SK-N-SH (cell line): ENCODE measurements at regions not wholly inside any gene's neighbourhood (a gene's known extent, or its start where the extent isn't known, plus 50 kb on each side); places are given as distances from the start of the nearest gene placed in this dataset.
A peak's percentile ranks its signal among the peaks of the same experiment; 100 is the strongest.

ENCODE experiments used
- CTCF ChIA-PET: fragments of 300-600, 350-600 bp; formaldehyde crosslinking; extraction: SDS; loops from one replicate; lab custom pipeline; 2021; lab: Yijun Ruan, JAX
- POLR2A ChIA-PET: fragments of 350-600 bp; sonication (Branson Sonifier 250); formaldehyde crosslinking; extraction: SDS; loops from one replicate; lab custom pipeline; 2020; ENCODE audit warnings: antibody characterized with exemption, inconsistent platforms; lab: Yijun Ruan, JAX
- DNase-seq: peaks from one replicate; pipeline ENCODE4 v3.0.0; 2012
- H2AFZ ChIP-seq: fragments of 200-600 bp; sonication (generic); 2 replicates; pipeline ENCODE4 v1.8.1; 2016; ENCODE audit warnings: antibody characterized with exemption, mild to moderate bottlenecking, low read depth
- H3F3A ChIP-seq: fragments of 200-600 bp; sonication (generic); replicated peaks from 2 replicates; pipeline ENCODE3; 2016; ENCODE audit warnings: antibody characterized with exemption, mild to moderate bottlenecking; ENCODE audit not compliant: insufficient read depth
- H3K27ac ChIP-seq, 2 experiments: fragments of 200-500 bp in 1 of 2; fragments of 200-600 bp in 1 of 2; sonication (Bioruptor generic) in 1 of 2; sonication (generic), shearing (Covaris generic) in 1 of 2; 2 replicates each; pipeline versions ENCODE4 v1.5.1 to v1.6.1; 2014 to 2016; ENCODE audit warnings: low read depth in 2 of 2, inconsistent platforms in 1 of 2, low read length in 1 of 2, mild to moderate bottlenecking in 1 of 2, mixed read lengths in 1 of 2
- H3K27me3 ChIP-seq: fragments of 200-600 bp; sonication (generic), shearing (Covaris generic); 2 replicates; pipeline ENCODE4 v1.6.1; 2016; ENCODE audit warnings: mixed run types; ENCODE audit not compliant: insufficient read depth
- H3K36me3 ChIP-seq, 2 experiments: fragments of 200-500 bp in 1 of 2; fragments of 200-600 bp in 1 of 2; sonication (Bioruptor generic) in 1 of 2; sonication (generic) in 1 of 2; replicated peaks in 1 of 2; 2 replicates each; pipeline versions ENCODE3 to v1.5.1; 2014 to 2016; ENCODE audit warnings: low read length in 1 of 2, mild to moderate bottlenecking in 1 of 2; ENCODE audit not compliant: insufficient read depth in 2 of 2, control insufficient read depth in 1 of 2
- H3K4me1 ChIP-seq, 2 experiments: fragments of 200-500 bp in 1 of 2; fragments of 200-600 bp in 1 of 2; sonication (Bioruptor generic) in 1 of 2; sonication (generic), shearing (Covaris generic) in 1 of 2; 2 replicates each; pipeline versions ENCODE4 v1.5.1 to v1.6.1; 2014 to 2016; ENCODE audit warnings: low read depth in 1 of 2, low read length in 1 of 2, mixed run types in 1 of 2; ENCODE audit not compliant: insufficient read depth in 2 of 2, control insufficient read depth in 1 of 2
- H3K4me2 ChIP-seq: fragments of 200-600 bp; sonication (generic), shearing (Covaris generic); 2 replicates; pipeline ENCODE4 v1.6.1; 2017; ENCODE audit warnings: mixed run types
- H3K4me3 ChIP-seq, 2 experiments: fragments of 200-500 bp in 1 of 2; fragments of 200-600 bp in 1 of 2; sonication (Bioruptor generic) in 1 of 2; sonication (generic), shearing (Covaris generic) in 1 of 2; 2 replicates each; pipeline versions ENCODE4 v1.5.1 to v1.8.1; 2014 to 2016; ENCODE audit warnings: low read depth in 2 of 2, inconsistent platforms in 1 of 2, low read length in 1 of 2, mild to moderate bottlenecking in 1 of 2, mixed read lengths in 1 of 2, moderate library complexity in 1 of 2
- H3K79me2 ChIP-seq: fragments of 200-600 bp; sonication (generic); 2 replicates; pipeline ENCODE4 v1.8.1; 2017; ENCODE audit warnings: mild to moderate bottlenecking; ENCODE audit not compliant: insufficient read depth
- H3K9ac ChIP-seq: fragments of 200-600 bp; sonication (generic); 2 replicates; pipeline ENCODE4 v1.6.1; 2017; ENCODE audit warnings: mixed run types
- H3K9me2 ChIP-seq: fragments of 200-600 bp; sonication (generic); 2 replicates; pipeline ENCODE4 v1.6.1; 2017; ENCODE audit warnings: mixed run types
- H3K9me3 ChIP-seq: fragments of 200-600 bp; sonication (generic); 2 replicates; pipeline ENCODE4 v1.6.1; 2017; ENCODE audit warnings: mixed run types, mild to moderate bottlenecking, moderate library complexity
- H4K20me1 ChIP-seq: fragments of 200-600 bp; sonication (generic); 2 replicates; pipeline ENCODE4 v1.6.1; 2017; ENCODE audit warnings: mild to moderate bottlenecking, mixed run types; ENCODE audit not compliant: insufficient read depth
- CHD2 ChIP-seq: fragments of 150-350 bp; IDR thresholded peaks from 2 replicates; pipeline ENCODE4 v1.6.1; 2018; ENCODE audit warnings: low read length; ENCODE audit not compliant: partially characterized antibody
- CTCF ChIP-seq: fragments of 200-600 bp; sonication (generic); IDR thresholded peaks from 2 replicates; pipeline ENCODE4 v1.6.1; 2017; ENCODE audit warnings: antibody characterized with exemption, mild to moderate bottlenecking, moderate library complexity
- EP300 ChIP-seq, 2 experiments: IDR thresholded peaks; 2 replicates each; pipeline versions ENCODE4 v1.4.0 to v1.6.1; 2012; ENCODE audit warnings: borderline replicate concordance in 1 of 2, low read depth in 1 of 2, low read length in 1 of 2
- FOXM1 ChIP-seq: IDR thresholded peaks from 2 replicates; pipeline ENCODE4 v1.4.0; 2012; ENCODE audit warnings: low read depth, mild to moderate bottlenecking
- JUND ChIP-seq: IDR thresholded peaks from 2 replicates; pipeline ENCODE4 v1.4.0; 2012
- MAX ChIP-seq: IDR thresholded peaks from 2 replicates; pipeline ENCODE4 v1.4.0; 2012; ENCODE audit warnings: low read depth
- MEF2A ChIP-seq: IDR thresholded peaks from 2 replicates; pipeline ENCODE4 v1.4.0; 2012; ENCODE audit warnings: low read depth, borderline replicate concordance
- PBX3 ChIP-seq: IDR thresholded peaks from 2 replicates; pipeline ENCODE4; 2012
- REST ChIP-seq: IDR thresholded peaks from 2 replicates; pipeline ENCODE4 v1.6.1; 2012; ENCODE audit warnings: mild to moderate bottlenecking, low read depth, low read length, moderate library complexity
- TCF12 ChIP-seq: IDR thresholded peaks from 2 replicates; pipeline ENCODE4 v1.4.0; 2012
- YY1 ChIP-seq: IDR thresholded peaks from 2 replicates; pipeline ENCODE4 v1.4.0; 2012; ENCODE audit warnings: low read depth, mild to moderate bottlenecking
- whole genome bisulfite sequencing: methylation state at CpG from one replicate; pipeline ENCODE4 v1.1.6; 2017; ENCODE audit warnings: low lambda C conversion rate; 5-methylcytosine and 5-hydroxymethylcytosine counted together
- TF ChIP-seq, protein P1 (sequence below): IDR thresholded peaks from 2 replicates; pipeline ENCODE4 v1.4.0; 2012; ENCODE audit warnings: low read depth, borderline replicate concordance

DNA sequence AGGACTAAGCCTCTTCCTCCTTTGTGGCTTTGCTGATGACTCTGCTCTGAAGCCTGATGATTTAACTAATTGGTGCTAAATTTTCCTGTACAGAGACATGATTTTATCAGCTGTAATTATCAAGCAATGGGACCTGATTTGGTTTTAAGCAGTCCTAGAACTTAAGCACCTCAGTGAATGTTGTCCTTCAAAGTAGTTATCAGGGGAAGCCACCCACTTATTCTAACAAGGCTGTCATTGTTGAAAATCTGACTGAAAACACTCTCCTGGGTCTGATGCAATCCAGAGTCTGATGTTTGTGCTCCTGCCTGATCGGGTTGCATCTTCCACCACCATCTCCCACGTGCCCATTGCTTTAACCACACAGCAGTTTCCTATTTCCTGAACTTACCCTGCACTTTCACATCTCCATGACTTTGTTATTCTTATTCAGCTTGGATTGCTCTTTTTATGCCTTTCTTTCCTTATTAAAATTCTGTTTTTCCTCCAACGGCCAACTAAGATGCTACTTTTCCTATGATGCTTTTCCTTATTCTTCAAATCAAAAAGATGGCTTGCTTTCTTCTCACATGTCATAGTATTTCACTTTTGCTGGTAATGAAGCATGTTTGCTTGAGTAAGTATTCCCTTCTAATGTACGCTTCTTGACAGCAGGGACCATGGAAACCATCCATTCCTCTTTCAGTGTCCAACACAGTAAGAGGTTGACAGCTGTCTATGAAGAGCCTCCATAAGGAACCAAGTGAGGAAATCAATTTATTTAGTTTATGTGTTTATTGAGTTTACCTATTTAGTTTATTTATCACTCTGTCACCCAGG lies 55.0 kb downstream of the S1PR1 start:
- WGBS: 47% methylated on average over 4 of the region's 4 CpGs
- ChIA-PET CTCF (interaction anchor here (0.6 to 6.7 kb wide), 4 partner anchors 8 to 272 kb away, joined by 3 to 61 read pairs (median 4); no protein-coding TSS in a partner anchor), POLR2A (no interaction called here)
- Histone ChIP-seq H3K27me3 (no peaks in the 10 kb centered on the region), H3F3A (peaks cover 12% of the 10 kb centered on the region), H3K4me2 (peak overlapping the region; percentile 32; the same call in 1 of the 2 replicates), H3K9me2 (no peaks in the 10 kb centered on the region), H3K4me3 (no peak overlapping the region), H3K79me2 (no peaks in the 10 kb centered on the region), H2AFZ (no peak overlapping the region), H3K4me1 (peaks cover 3 to 17% of the 10 kb centered on the region in 2 experiments; a peak in 3 of 4 replicates), H3K27ac (peak overlapping the region in 1 of 2 experiments; percentile 29; a peak in 1 of 4 replicates), H3K9me3 (no peaks in the 10 kb centered on the region), H3K9ac (no peak overlapping the region), H3K36me3 (no peaks in the 10 kb centered on the region), H4K20me1 (no peaks in the 10 kb centered on the region)
- DNase-seq: no peak
- TF ChIP-seq YY1 (no peak), FOXM1 (no peak), TCF12 (peak; percentile 69), EP300 (IDR thresholded peaks at IDR 0.05; ENCODE audit: borderline replicate concordance in 1 of 2, low read depth in 1 of 2, low read length in 1 of 2) (0 out of 4 replicates have a peak, but pooled peaks of 1 of the 2 experiments have one; percentile 39), PBX3 (peak; percentile 52), CHD2 (no peak), MAX (peak; percentile 76), CTCF (no peak)
- TF ChIP-seq, protein P1, sequence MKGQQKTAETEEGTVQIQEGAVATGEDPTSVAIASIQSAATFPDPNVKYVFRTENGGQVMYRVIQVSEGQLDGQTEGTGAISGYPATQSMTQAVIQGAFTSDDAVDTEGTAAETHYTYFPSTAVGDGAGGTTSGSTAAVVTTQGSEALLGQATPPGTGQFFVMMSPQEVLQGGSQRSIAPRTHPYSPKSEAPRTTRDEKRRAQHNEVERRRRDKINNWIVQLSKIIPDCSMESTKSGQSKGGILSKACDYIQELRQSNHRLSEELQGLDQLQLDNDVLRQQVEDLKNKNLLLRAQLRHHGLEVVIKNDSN: peak; percentile 72; the same call in 1 of the 2 replicates

GRCh38 chr1:101293461-101294051 lies 56.7 kb downstream of the S1PR1 start:
- no peaks in the 10 kb centered on the region for H3K27me3 ChIP-seq
- no peaks in the 10 kb centered on the region for H4K20me1 ChIP-seq
- POLR2A ChIA-PET: no interaction called here
- no peak overlapping the region for H3K4me2 ChIP-seq
- H3K4me1 ChIP-seq: peaks cover 3 to 17% of the 10 kb centered on the region in 2 experiments; a peak in 3 of 4 replicates
- H3K79me2 ChIP-seq: no peaks in the 10 kb centered on the region
- peaks cover 12% of the 10 kb centered on the region for H3F3A ChIP-seq
- H3K4me3 ChIP-seq: no peak overlapping the region
- H3K9me2 ChIP-seq: no peaks in the 10 kb centered on the region
- H3K9ac ChIP-seq: no peak overlapping the region
- DNase-seq: no peak
- no peak overlapping the region; the same call in 1 of the 2 replicates for H2AFZ ChIP-seq
- CTCF ChIA-PET: interaction anchor here (1.5 to 6.7 kb wide), 3 partner anchors 6 to 373 kb away, joined by 4 to 61 read pairs (median 6); no protein-coding TSS in a partner anchor
- no peaks in the 10 kb centered on the region for H3K9me3 ChIP-seq
- H3K27ac ChIP-seq: peak overlapping the region in 1 of 2 experiments; percentile 19; a peak in 1 of 4 replicates
- WGBS: 78% methylated on average over 4 of the region's 4 CpGs
- no peaks in the 10 kb centered on the region for H3K36me3 ChIP-seq
- TF ChIP-seq EP300 (IDR thresholded peaks at IDR 0.05; ENCODE audit: borderline replicate concordance in 1 of 2, low read depth in 1 of 2, low read length in 1 of 2) (no peak), FOXM1 (no peak), MEF2A (no peak), JUND (0 out of 2 replicates have a peak, but pooled peaks have one; percentile 6), REST (no peak), PBX3 (no peak)
- TF ChIP-seq, protein P1: no peak
